ENCODE measurements at regions not wholly inside any gene's neighbourhood (a gene's known extent, or its start where the extent isn't known, plus 50 kb on each side); places are given as distances from the start of the nearest gene placed in this dataset.
"Not testable (repeated sequence)": the region's sequence is repeated elsewhere in the genome, so short reads cannot be mapped to it uniquely, and the experiment has no call there.

- DNase-seq = no peak
Observed at GRCh38 chr13:32828711-32829110, 187.5 kb upstream of the KL start.

- no peak for DNase-seq
Observed at GRCh38 chr13:32829269-32829668, 187.0 kb upstream of the KL start.

- no peak for DNase-seq
Observed at GRCh38 chr13:32829676-32830335, 186.4 kb upstream of the KL start.

- no peak for DNase-seq
Observed at GRCh38 chr13:32830336-32831031, 185.7 kb upstream of the KL start.

- no peak for DNase-seq
Observed at GRCh38 chr13:32837307-32837972, 178.8 kb upstream of the KL start.

- no peak for DNase-seq
Observed at GRCh38 chr13:32837973-32838927, 178.0 kb upstream of the KL start.

- DNase-seq = no peak
Observed at GRCh38 chr13:32838945-32839344, 177.3 kb upstream of the KL start.

- no peak for DNase-seq
Observed at GRCh38 chr13:32840113-32840512, 176.1 kb upstream of the KL start.

- no peak for DNase-seq
Observed at GRCh38 chr13:32840989-32841713, 175.1 kb upstream of the KL start.

- DNase-seq = no peak
Observed at GRCh38 chr13:32845952-32846950, 170.0 kb upstream of the KL start.

GRCh38 chr13:32847976-32848375 lies 168.2 kb upstream of the KL start:
- not testable (repeated sequence) for DNase-seq

GRCh38 chr13:32849369-32849768 lies 166.9 kb upstream of the KL start:
- no peak for DNase-seq

GRCh38 chr13:32850316-32851052 lies 165.7 kb upstream of the KL start:
- no peak for DNase-seq

GRCh38 chr13:32851083-32852069 lies 164.8 kb upstream of the KL start:
- no peak for DNase-seq

GRCh38 chr13:32852526-32852925 lies 163.7 kb upstream of the KL start:
- no peak for DNase-seq

GRCh38 chr13:32857077-32857476 lies 159.1 kb upstream of the KL start:
- no peak for DNase-seq

GRCh38 chr13:32857689-32858088 lies 158.5 kb upstream of the KL start:
- no peak for DNase-seq

GRCh38 chr13:32859707-32860292 lies 156.4 kb upstream of the KL start:
- DNase-seq = no peak

GRCh38 chr13:32861304-32861703 lies 154.9 kb upstream of the KL start:
- no peak for DNase-seq

All from CD4-positive, alpha-beta T cell treated with Interleukin-17A for 1 hour (primary cell).